Breast epithelium (tissue), 4 donors: ENCODE measurements at regions not wholly inside any gene's neighbourhood (a gene's known extent, or its start where the extent isn't known, plus 50 kb on each side); places are given as distances from the start of the nearest gene placed in this dataset.
"Not testable (repeated sequence)": the region's sequence is repeated elsewhere in the genome, so short reads cannot be mapped to it uniquely, and the experiment has no call there.

Experiments
- DNase-seq, 2 donors: peaks; one replicate each; pipeline ENCODE4 v3.0.0-alpha.2; 2019; ENCODE audit warnings: low spot score in 2 of 2
- H3K27ac ChIP-seq, 2 donors: fragments of 200-600 bp; sonication (generic) in 1 of 2; one replicate each; pipeline ENCODE4 v1.5.1; 2016 to 2019; ENCODE audit warnings: mild to moderate bottlenecking in 1 of 2
- H3K27me3 ChIP-seq, 2 donors: fragments of 200-600 bp; sonication (generic) in 1 of 2; one replicate each; pipeline versions ENCODE4 v1.5.1 to v1.6.0; 2017 to 2019; ENCODE audit warnings: control low read depth in 1 of 2, mild to moderate bottlenecking in 1 of 2
- H3K36me3 ChIP-seq: fragments of 200-600 bp; one replicate; pipeline ENCODE4 v1.5.1; 2019
- H3K4me1 ChIP-seq, 2 donors: fragments of 200-600 bp; sonication (generic); one replicate each; pipeline ENCODE4 v1.5.1; 2016 to 2019; ENCODE audit warnings: control low read depth in 1 of 2
- H3K4me3 ChIP-seq, 3 donors: fragments of 200-600 bp; sonication (generic); 1 replicate in 2 of 3; 2 replicates in 1 of 3; pipeline ENCODE4 v1.5.1; 2016 to 2019; ENCODE audit warnings: mild to moderate bottlenecking in 3 of 3, moderate library complexity in 2 of 3
- H3K9me3 ChIP-seq, 2 donors: fragments of 200-600 bp; sonication (generic) in 1 of 2; one replicate each; pipeline ENCODE4 v1.5.1; 2016 to 2019; ENCODE audit warnings: control low read depth in 1 of 2
- CTCF ChIP-seq, 3 donors: fragments of 450-650 bp; IDR thresholded peaks; one replicate each; pipeline ENCODE4 v1.5.1; 2016 to 2017; ENCODE audit warnings: antibody characterized with exemption in 3 of 3, mild to moderate bottlenecking in 3 of 3, moderate library complexity in 3 of 3
- POLR2A ChIP-seq: fragments of 450-650 bp; IDR thresholded peaks from one replicate; pipeline ENCODE4 v1.6.1; 2016; ENCODE audit warnings: antibody characterized with exemption, mild to moderate bottlenecking, moderate library complexity
- POLR2AphosphoS5 ChIP-seq, 3 donors: sonication (generic); formaldehyde crosslinking; IDR thresholded peaks; one replicate each; pipeline ENCODE4 v1.6.1; 2017; ENCODE audit warnings: antibody characterized with exemption in 3 of 3
- intact Hi-C: fragments of 100-400 bp; cut with DNase I; formaldehyde crosslinking; loops from one replicate; pipeline ENCODE4 v1.15.1; 2023; ENCODE audit warnings: low total_unique reads

- Histone ChIP-seq H3K9me3 (no peaks in the 10 kb centered on the region), H3K27ac (no peak overlapping the region), H3K4me3 (no peak overlapping the region), H3K4me1 (no peaks in the 10 kb centered on the region), H3K27me3 (peaks cover 0 to 10% of the 10 kb centered on the region in 2 donors), H3K36me3 (no peaks in the 10 kb centered on the region)
- intact Hi-C loops, result no loop called here
- TF ChIP-seq POLR2A (no peak), POLR2AphosphoS5 (IDR thresholded peaks at IDR 0.05) (no peak), CTCF (IDR thresholded peaks at IDR 0.05) (no peak)
- no peak for DNase-seq
Observed at GRCh38 chrX:112440277-112440676, 239.5 kb downstream of the LHFPL1 start.

GRCh38 chrX:112424166-112424565, 255.6 kb downstream of the LHFPL1 start:
- no peak for TF ChIP-seq POLR2A
- TF ChIP-seq POLR2AphosphoS5 (IDR thresholded peaks at IDR 0.05), result no peak
- TF ChIP-seq CTCF (IDR thresholded peaks at IDR 0.05), result no peak

GRCh38 chrX:112391313-112391712, 288.4 kb downstream of the LHFPL1 start:
- Histone ChIP-seq H3K4me3 (no peak overlapping the region), H3K9me3 (no peaks in the 10 kb centered on the region), H3K27ac (no peak overlapping the region), H3K27me3 (peaks cover 0 to 47% of the 10 kb centered on the region in 2 donors), H3K4me1 (no peaks in the 10 kb centered on the region), H3K36me3 (no peaks in the 10 kb centered on the region)
- DNase-seq, result no peak
- intact Hi-C loops, result no loop called here
- TF ChIP-seq CTCF (IDR thresholded peaks at IDR 0.05) (no peak), POLR2A (no peak), POLR2AphosphoS5 (IDR thresholded peaks at IDR 0.05) (no peak)

More at GRCh38 chrX:112424166-112424565, 255.6 kb downstream of the LHFPL1 start:
- no peak overlapping the region for H3K27ac ChIP-seq
- H3K4me1 ChIP-seq, result no peaks in the 10 kb centered on the region
- no peaks in the 10 kb centered on the region for H3K36me3 ChIP-seq
- H3K27me3 ChIP-seq, result peaks cover 0 to 28% of the 10 kb centered on the region in 2 donors
- no peaks in the 10 kb centered on the region for H3K9me3 ChIP-seq
- H3K4me3 ChIP-seq, result no peak overlapping the region
- intact Hi-C loops, result no loop called here
- no peak for DNase-seq

GRCh38 chrX:112381649-112382298, 298.0 kb downstream of the LHFPL1 start:
- intact Hi-C loops, H3K4me3 ChIP-seq, H3K27me3 ChIP-seq, H3K27ac ChIP-seq, H3K9me3 ChIP-seq, H3K4me1 ChIP-seq, H3K36me3 ChIP-seq, DNase-seq: not testable (repeated sequence)

- no peak overlapping the region for H3K27ac ChIP-seq
- no peaks in the 10 kb centered on the region for H3K4me1 ChIP-seq
- DNase-seq, result no peak
- no peak for TF ChIP-seq POLR2A
- TF ChIP-seq POLR2AphosphoS5 (IDR thresholded peaks at IDR 0.05), result no peak
- TF ChIP-seq CTCF (IDR thresholded peaks at IDR 0.05), result no peak
- H3K4me3 ChIP-seq, result no peak overlapping the region
- peaks cover 0 to 5% of the 10 kb centered on the region in 2 donors for H3K27me3 ChIP-seq
- intact Hi-C loops, result no loop called here
- no peaks in the 10 kb centered on the region for H3K36me3 ChIP-seq
- no peaks in the 10 kb centered on the region for H3K9me3 ChIP-seq
Observed at GRCh38 chrX:112380541-112381278, 298.1 kb upstream of the TRPC5 start.
